Gastroesophageal sphincter (tissue), 4 donors: ENCODE measurements at regions not wholly inside any gene's neighbourhood (a gene's known extent, or its start where the extent isn't known, plus 50 kb on each side); places are given as distances from the start of the nearest gene placed in this dataset.

Experiments used
- ATAC-seq: fragments of 150-250 bp; one replicate; pipeline ENCODE4 v1.9.1; 2016; ENCODE audit warnings: mild to moderate bottlenecking, moderate library complexity
- H3K27ac ChIP-seq, 4 donors: fragments of 200-600 bp; sonication (generic) in 3 of 4; 1 replicate in 3 of 4; 2 replicates in 1 of 4; pipeline ENCODE4 v1.5.1; 2016 to 2019
- H3K27me3 ChIP-seq: fragments of 200-600 bp; sonication (generic); one replicate; pipeline ENCODE4 v1.5.1; 2019
- H3K36me3 ChIP-seq, 2 donors: fragments of 200-600 bp; sonication (generic); one replicate each; pipeline ENCODE4 v1.5.1; 2019; ENCODE audit warnings: control low read depth in 1 of 2
- H3K4me1 ChIP-seq, 3 donors: fragments of 200-600 bp; sonication (generic); 1 replicate in 2 of 3; 2 replicates in 1 of 3; pipeline ENCODE4 v1.5.1; 2016 to 2019; ENCODE audit warnings: control low read depth in 2 of 3
- H3K4me3 ChIP-seq, 2 donors: fragments of 200-600 bp; sonication (generic); one replicate each; pipeline ENCODE4 v1.5.1; 2019; ENCODE audit warnings: mild to moderate bottlenecking in 1 of 2, moderate library complexity in 1 of 2
- H3K9me3 ChIP-seq, 3 donors: fragments of 200-600 bp; sonication (generic); one replicate each; pipeline ENCODE4 v1.5.1; 2017 to 2019; ENCODE audit warnings: control low read depth in 2 of 3
- CTCF ChIP-seq, 4 experiments: fragments of 200-600 bp in 2 of 4; fragments of 450-650 bp in 2 of 4; sonication (generic) in 1 of 4; IDR thresholded peaks; one replicate each; pipeline ENCODE4 v1.5.1; 2017 to 2019; ENCODE audit warnings: antibody characterized with exemption in 4 of 4, mild to moderate bottlenecking in 2 of 4, moderate library complexity in 2 of 4
- EP300 ChIP-seq: sonication (generic); formaldehyde crosslinking; IDR thresholded peaks from one replicate; pipeline ENCODE4 v1.6.1; 2017; ENCODE audit warnings: antibody characterized with exemption, mild to moderate bottlenecking
- POLR2A ChIP-seq, 2 donors: fragments of 450-650 bp; IDR thresholded peaks; one replicate each; pipeline ENCODE4 v1.6.1; 2017; ENCODE audit warnings: antibody characterized with exemption in 2 of 2, mild to moderate bottlenecking in 2 of 2, moderate library complexity in 1 of 2
- POLR2AphosphoS5 ChIP-seq: sonication (generic); formaldehyde crosslinking; IDR thresholded peaks from one replicate; pipeline ENCODE4 v1.6.1; 2017; ENCODE audit warnings: antibody characterized with exemption
- WGBS, 2 donors: methylation state at CpG; one replicate each; pipeline ENCODE4 v1.1.5; 2018; ENCODE audit warnings: low coverage in 1 of 2; 5-methylcytosine and 5-hydroxymethylcytosine counted together

DNA sequence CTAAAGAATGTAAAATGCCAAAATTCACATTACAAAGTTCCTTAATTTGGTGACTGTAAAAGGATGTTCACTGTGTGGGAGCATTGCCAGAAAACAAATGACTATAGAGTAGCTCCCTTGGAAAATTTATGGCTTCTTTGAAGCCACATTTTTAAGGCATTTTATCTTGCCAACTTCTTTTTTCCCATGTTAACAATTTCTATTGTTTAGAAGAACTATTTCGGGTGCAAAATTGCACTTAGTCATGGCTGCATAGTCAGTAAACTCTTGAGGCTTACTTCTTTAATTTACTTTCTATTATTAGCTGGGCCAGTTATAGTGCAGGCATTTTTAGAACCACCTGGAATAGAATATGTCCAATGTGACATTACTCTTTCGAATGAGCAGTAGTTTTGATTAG is 515.3 kb downstream of the JRKL start:
- 4 to 18% methylated on average over 2 of the region's 2 CpGs for WGBS, 2 donors
- Histone ChIP-seq H3K27me3 (no peaks in the 10 kb centered on the region), H3K27ac (no peak overlapping the region), H3K36me3 (no peaks in the 10 kb centered on the region), H3K9me3 (no peaks in the 10 kb centered on the region), H3K4me3 (no peak overlapping the region), H3K4me1 (no peaks in the 10 kb centered on the region)
- no peak for ATAC-seq
- TF ChIP-seq POLR2AphosphoS5, result no peak
- TF ChIP-seq POLR2A (IDR thresholded peaks at IDR 0.05), result no peak
- no peak for TF ChIP-seq EP300
- no peak for TF ChIP-seq CTCF (IDR thresholded peaks at IDR 0.05)

- Histone ChIP-seq H3K27ac (no peak overlapping the region), H3K27me3 (no peaks in the 10 kb centered on the region), H3K4me3 (no peak overlapping the region), H3K36me3 (no peaks in the 10 kb centered on the region), H3K4me1 (no peaks in the 10 kb centered on the region), H3K9me3 (no peaks in the 10 kb centered on the region)
- TF ChIP-seq POLR2A (IDR thresholded peaks at IDR 0.05) (no peak), POLR2AphosphoS5 (no peak), EP300 (no peak), CTCF (IDR thresholded peaks at IDR 0.05) (no peak)
- no peak for ATAC-seq
These were observed 515.9 kb downstream of the JRKL start for GRCh38 chr11:96905663-96906062.

DNA sequence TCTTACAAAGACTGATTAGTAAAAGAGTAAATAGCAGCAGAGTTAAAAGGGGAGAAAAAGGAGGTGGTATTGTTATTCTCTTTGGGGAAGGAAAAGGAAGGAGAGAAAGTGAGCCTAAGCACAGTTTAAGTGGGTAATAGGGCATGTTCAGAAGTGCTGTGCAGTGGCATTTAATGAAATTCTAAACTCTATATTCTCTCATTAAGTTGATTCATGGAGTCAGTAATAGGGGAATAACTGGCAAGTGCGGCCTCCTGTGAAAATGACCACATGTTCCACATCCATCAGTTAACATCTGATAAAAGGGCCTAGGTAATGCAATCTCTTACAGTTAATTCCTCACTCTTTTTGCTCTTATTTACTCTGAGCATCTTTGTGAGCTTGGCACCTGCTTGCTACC is 516.7 kb downstream of the JRKL start:
- no peak overlapping the region for H3K4me3 ChIP-seq
- ATAC-seq, result no peak
- no peaks in the 10 kb centered on the region for H3K36me3 ChIP-seq
- no peak overlapping the region for H3K27ac ChIP-seq
- no peaks in the 10 kb centered on the region for H3K27me3 ChIP-seq
- H3K9me3 ChIP-seq, result no peaks in the 10 kb centered on the region
- no peak for TF ChIP-seq POLR2A (IDR thresholded peaks at IDR 0.05)
- TF ChIP-seq CTCF (IDR thresholded peaks at IDR 0.05), result no peak
- TF ChIP-seq EP300, result no peak
- no peak for TF ChIP-seq POLR2AphosphoS5
- 85% methylated on average over 1 of the region's 1 CpG for WGBS, 2 donors
- H3K4me1 ChIP-seq, result no peaks in the 10 kb centered on the region

DNA sequence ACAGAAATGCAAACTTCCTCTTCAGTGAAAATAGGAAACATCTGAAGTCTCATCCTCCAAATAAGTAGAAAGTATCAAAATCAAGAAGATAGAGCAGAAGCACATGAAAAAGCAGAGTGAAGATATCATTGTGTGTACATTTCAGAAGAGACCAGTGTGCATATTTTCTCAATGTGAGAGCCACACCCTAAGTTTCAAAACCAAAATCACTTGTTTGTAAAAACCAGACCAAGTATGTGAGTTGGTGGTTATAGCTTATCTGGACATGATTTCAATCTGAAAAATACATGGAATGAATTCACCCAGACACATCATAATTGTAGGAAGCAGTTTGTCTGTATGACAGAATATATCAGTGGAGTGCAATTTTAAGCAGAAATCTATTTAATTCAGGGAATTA is 536.0 kb downstream of the JRKL start:
- Histone ChIP-seq H3K4me1 (no peaks in the 10 kb centered on the region), H3K27ac (no peak overlapping the region), H3K4me3 (no peak overlapping the region), H3K36me3 (no peaks in the 10 kb centered on the region), H3K9me3 (no peaks in the 10 kb centered on the region), H3K27me3 (no peaks in the 10 kb centered on the region)
- no peak for ATAC-seq
- TF ChIP-seq POLR2A (IDR thresholded peaks at IDR 0.05) (no peak), POLR2AphosphoS5 (no peak), CTCF (IDR thresholded peaks at IDR 0.05) (no peak), EP300 (no peak)

DNA sequence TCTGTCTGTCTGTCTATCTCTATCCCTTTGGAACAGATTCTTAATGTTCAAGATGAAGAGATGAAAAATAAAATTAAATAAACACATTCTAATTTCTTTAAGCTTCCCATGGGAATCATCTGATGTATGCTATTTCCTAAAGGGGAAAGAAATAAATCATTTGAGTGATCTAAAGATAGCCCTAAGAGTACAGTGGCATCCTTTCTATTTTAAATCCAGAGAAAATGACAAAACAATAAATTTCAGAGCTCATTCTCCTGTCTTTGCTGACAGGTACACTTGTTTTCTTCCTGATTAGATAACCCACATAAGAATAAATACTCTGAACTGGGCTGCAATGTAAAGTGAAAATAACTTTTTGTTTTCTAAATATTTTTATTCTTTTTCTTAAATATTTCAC is 550.4 kb downstream of the JRKL start:
- Histone ChIP-seq H3K27me3 (peaks cover 4% of the 10 kb centered on the region), H3K27ac (no peak overlapping the region), H3K9me3 (no peaks in the 10 kb centered on the region), H3K4me1 (no peaks in the 10 kb centered on the region), H3K36me3 (no peaks in the 10 kb centered on the region), H3K4me3 (no peak overlapping the region)
- ATAC-seq, result no peak
- TF ChIP-seq EP300 (no peak), CTCF (IDR thresholded peaks at IDR 0.05) (no peak), POLR2AphosphoS5 (no peak), POLR2A (IDR thresholded peaks at IDR 0.05) (no peak)
